ENCODE measurements at regions not wholly inside any gene's neighbourhood (a gene's known extent, or its start where the extent isn't known, plus 50 kb on each side); places are given as distances from the start of the nearest gene placed in this dataset.

- TF ChIP-seq, protein P1, sequence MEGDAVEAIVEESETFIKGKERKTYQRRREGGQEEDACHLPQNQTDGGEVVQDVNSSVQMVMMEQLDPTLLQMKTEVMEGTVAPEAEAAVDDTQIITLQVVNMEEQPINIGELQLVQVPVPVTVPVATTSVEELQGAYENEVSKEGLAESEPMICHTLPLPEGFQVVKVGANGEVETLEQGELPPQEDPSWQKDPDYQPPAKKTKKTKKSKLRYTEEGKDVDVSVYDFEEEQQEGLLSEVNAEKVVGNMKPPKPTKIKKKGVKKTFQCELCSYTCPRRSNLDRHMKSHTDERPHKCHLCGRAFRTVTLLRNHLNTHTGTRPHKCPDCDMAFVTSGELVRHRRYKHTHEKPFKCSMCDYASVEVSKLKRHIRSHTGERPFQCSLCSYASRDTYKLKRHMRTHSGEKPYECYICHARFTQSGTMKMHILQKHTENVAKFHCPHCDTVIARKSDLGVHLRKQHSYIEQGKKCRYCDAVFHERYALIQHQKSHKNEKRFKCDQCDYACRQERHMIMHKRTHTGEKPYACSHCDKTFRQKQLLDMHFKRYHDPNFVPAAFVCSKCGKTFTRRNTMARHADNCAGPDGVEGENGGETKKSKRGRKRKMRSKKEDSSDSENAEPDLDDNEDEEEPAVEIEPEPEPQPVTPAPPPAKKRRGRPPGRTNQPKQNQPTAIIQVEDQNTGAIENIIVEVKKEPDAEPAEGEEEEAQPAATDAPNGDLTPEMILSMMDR (conservative IDR thresholded peaks at IDR 0.05; ENCODE audit: low read length): no peak
- no peak for TF ChIP-seq EZH2phosphoT487 (IDR thresholded peaks at IDR 0.05; ENCODE audit: borderline replicate concordance, low read depth, low read length)
These were observed 214.0 kb upstream of the RARB start for GRCh38 chr3:25214034-25214433.

All from OCI-LY7 (cell line).